Activated T-helper 2 cell treated with anti-CD3 and anti-CD28 coated beads, Interferon-gamma antibody, Interleukin-2, Interleukin-4, amounts not matched to agents 10 μg/mL and 5 μg/mL and 100 μg/mL, durations not matched to agents 14 hours and 24 hours and 36 hours (primary cell): ENCODE measurements at regions not wholly inside any gene's neighbourhood (a gene's known extent, or its start where the extent isn't known, plus 50 kb on each side); places are given as distances from the start of the nearest gene placed in this dataset.

Experiments
- DNase-seq: peaks from one replicate; pipeline ENCODE4 v3.0.0; 2021; ENCODE audit warnings: low spot score
- H3K27ac Mint-ChIP-seq: one replicate; pipeline ENCODE4 v1.8.0; 2021; ENCODE audit warnings: mixed read lengths
- H3K27me3 Mint-ChIP-seq: one replicate; pipeline ENCODE4 v1.8.0; 2021; ENCODE audit warnings: low read depth, mixed read lengths
- H3K36me3 Mint-ChIP-seq: one replicate; pipeline ENCODE4 v1.8.0; 2021; ENCODE audit warnings: low read depth, mixed read lengths
- H3K4me1 Mint-ChIP-seq: one replicate; pipeline ENCODE4 v1.8.0; 2021; ENCODE audit warnings: low read depth, mixed read lengths
- H3K4me3 Mint-ChIP-seq: one replicate; pipeline ENCODE4 v1.8.0; 2021; ENCODE audit warnings: low read depth, mild to moderate bottlenecking, moderate library complexity, mixed read lengths
- H3K9me3 Mint-ChIP-seq: one replicate; pipeline ENCODE4 v1.8.0; 2021; ENCODE audit warnings: mixed read lengths
- intact Hi-C: fragments of 100-400 bp; cut with micrococcal nuclease; formaldehyde crosslinking; loops from one replicate; pipeline ENCODE4 v1.15.1; 2023

DNA sequence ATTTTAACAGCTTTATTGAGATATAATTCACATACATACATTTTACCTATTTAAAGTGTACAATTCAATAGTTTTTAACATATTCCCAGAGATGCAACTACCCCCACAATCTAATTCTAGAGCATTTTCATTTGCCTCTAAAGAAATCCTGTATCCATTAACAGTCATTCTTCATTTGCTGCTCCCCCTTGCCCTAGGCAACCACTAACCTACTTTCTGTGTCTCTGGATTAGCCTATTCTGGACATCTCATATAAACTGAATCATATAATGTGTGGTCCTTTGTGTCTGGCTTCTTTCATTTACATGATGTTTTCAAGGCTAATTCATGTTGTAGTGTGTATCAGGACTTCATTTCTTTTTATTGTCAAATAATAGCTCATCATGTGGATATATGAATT, 105.1 kb upstream of the GRPR start:
- no peak overlapping the region for H3K4me3 Mint-ChIP-seq
- intact Hi-C loops, result no loop called here
- H3K27me3 Mint-ChIP-seq, result no peaks in the 10 kb centered on the region
- H3K36me3 Mint-ChIP-seq, result no peaks in the 10 kb centered on the region
- no peak for DNase-seq
- peaks cover 2% of the 10 kb centered on the region for H3K4me1 Mint-ChIP-seq
- no peaks in the 10 kb centered on the region for H3K9me3 Mint-ChIP-seq
- no peak overlapping the region for H3K27ac Mint-ChIP-seq

GRCh38 chrX:16014171-16014570, 109.2 kb upstream of the GRPR start:
- Mint-ChIP-seq H3K36me3 (no peaks in the 10 kb centered on the region), H3K27ac (no peak overlapping the region), H3K27me3 (no peaks in the 10 kb centered on the region), H3K4me3 (no peak overlapping the region), H3K4me1 (no peaks in the 10 kb centered on the region), H3K9me3 (no peaks in the 10 kb centered on the region)
- intact Hi-C loops, result no loop called here
- no peak for DNase-seq

DNA sequence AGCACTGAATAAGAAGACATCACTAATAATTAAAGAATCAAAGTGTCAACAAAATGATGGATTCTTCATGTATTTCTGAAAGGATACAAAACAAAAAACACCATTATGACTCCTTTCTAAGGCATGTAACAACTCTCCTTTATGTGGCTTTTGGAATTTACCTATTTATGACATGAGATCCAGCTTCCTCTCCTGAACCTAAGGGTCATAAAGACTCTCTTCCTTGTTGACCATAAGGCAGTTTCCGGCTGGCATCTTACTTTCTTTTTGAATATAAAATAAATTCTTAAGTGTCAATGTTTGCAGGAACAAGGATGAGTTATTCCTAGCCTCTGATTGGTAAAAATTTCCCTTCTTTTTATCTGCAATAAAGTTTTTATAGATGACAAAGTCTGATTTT, 111.1 kb upstream of the GRPR start:
- Mint-ChIP-seq H3K27me3 (no peaks in the 10 kb centered on the region), H3K9me3 (no peaks in the 10 kb centered on the region), H3K36me3 (no peaks in the 10 kb centered on the region), H3K4me1 (no peaks in the 10 kb centered on the region), H3K27ac (no peak overlapping the region), H3K4me3 (no peak overlapping the region)
- DNase-seq, result no peak
- intact Hi-C loops, result no loop called here

DNA sequence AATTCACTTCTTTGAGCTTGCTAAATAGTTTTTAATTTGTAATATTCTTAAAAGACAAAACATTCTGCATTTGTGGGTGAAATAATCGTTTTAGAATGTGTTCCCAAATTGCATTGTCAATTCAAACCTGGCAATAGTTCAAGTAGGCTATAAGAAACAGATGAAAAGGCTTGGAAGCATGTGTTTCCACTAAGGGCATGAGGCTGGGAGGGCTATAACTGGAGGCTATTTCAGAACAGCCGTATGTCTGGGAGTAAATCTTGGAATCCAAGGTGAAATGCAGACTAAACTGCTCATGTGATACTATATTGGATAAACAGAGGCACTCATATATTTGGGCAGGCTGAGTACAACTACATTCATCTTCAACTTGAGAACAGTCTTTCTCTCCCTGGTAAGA, 117.4 kb upstream of the GRPR start:
- H3K27ac Mint-ChIP-seq, result no peak overlapping the region
- intact Hi-C loops, result no loop called here
- no peaks in the 10 kb centered on the region for H3K9me3 Mint-ChIP-seq
- DNase-seq, result no peak
- no peaks in the 10 kb centered on the region for H3K36me3 Mint-ChIP-seq
- H3K27me3 Mint-ChIP-seq, result no peaks in the 10 kb centered on the region
- no peak overlapping the region for H3K4me3 Mint-ChIP-seq
- no peaks in the 10 kb centered on the region for H3K4me1 Mint-ChIP-seq

GRCh38 chrX:16002185-16002584, 121.2 kb upstream of the GRPR start:
- no peaks in the 10 kb centered on the region for H3K4me1 Mint-ChIP-seq
- H3K36me3 Mint-ChIP-seq, result no peaks in the 10 kb centered on the region
- intact Hi-C loops, result no loop called here
- no peak for DNase-seq
- no peak overlapping the region for H3K4me3 Mint-ChIP-seq
- no peak overlapping the region for H3K27ac Mint-ChIP-seq
- H3K9me3 Mint-ChIP-seq, result no peaks in the 10 kb centered on the region
- H3K27me3 Mint-ChIP-seq, result no peaks in the 10 kb centered on the region

DNA sequence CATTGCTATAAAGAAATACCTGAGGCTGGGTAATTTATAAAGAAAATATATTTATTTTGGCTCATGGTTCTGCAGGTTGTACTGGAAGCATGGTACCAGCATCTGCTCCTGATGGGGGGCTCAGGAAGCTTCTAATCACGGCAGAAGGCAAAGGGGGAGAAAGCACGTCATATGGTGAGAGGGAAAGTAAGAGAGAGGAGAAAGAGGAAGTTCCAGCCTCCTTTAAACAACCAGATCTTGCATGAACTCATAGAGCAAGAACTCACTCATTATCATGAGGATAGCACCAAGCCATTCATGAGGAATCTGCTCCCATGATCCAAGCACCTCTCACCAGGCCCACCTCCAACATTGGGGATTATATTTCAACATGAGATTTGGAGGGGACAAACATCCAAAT, 125.0 kb upstream of the GRPR start:
- Mint-ChIP-seq H3K9me3 (peaks cover 3% of the 10 kb centered on the region), H3K4me1 (no peaks in the 10 kb centered on the region), H3K36me3 (no peaks in the 10 kb centered on the region), H3K27ac (no peak overlapping the region), H3K27me3 (peaks cover 5% of the 10 kb centered on the region), H3K4me3 (no peak overlapping the region)
- no peak for DNase-seq
- intact Hi-C loops, result no loop called here

DNA sequence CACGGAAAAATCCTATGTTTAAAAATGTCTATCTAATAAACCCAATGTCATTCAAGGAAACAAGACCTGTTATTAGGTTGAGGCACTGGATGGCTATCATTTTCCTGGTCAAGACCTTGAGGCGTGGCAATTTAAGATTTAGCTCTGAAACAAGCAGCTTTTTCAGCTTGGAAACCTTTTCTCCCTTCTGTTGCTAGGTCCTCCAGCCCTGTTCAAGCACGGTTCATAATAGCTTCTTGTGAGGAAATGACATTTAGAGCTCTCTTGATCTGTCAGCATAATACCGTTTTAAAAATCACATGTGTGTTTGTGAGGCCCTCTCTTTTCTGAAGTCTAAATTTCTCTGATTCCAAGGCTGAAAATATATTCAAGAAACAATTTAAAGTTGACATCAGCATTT, 133.6 kb upstream of the GRPR start:
- peaks cover 5% of the 10 kb centered on the region for H3K27me3 Mint-ChIP-seq
- no peak overlapping the region for H3K4me3 Mint-ChIP-seq
- peaks cover 8% of the 10 kb centered on the region for H3K9me3 Mint-ChIP-seq
- intact Hi-C loops, result no loop called here
- DNase-seq, result no peak
- H3K27ac Mint-ChIP-seq, result no peak overlapping the region
- peaks cover 5% of the 10 kb centered on the region for H3K4me1 Mint-ChIP-seq
- no peaks in the 10 kb centered on the region for H3K36me3 Mint-ChIP-seq

DNA sequence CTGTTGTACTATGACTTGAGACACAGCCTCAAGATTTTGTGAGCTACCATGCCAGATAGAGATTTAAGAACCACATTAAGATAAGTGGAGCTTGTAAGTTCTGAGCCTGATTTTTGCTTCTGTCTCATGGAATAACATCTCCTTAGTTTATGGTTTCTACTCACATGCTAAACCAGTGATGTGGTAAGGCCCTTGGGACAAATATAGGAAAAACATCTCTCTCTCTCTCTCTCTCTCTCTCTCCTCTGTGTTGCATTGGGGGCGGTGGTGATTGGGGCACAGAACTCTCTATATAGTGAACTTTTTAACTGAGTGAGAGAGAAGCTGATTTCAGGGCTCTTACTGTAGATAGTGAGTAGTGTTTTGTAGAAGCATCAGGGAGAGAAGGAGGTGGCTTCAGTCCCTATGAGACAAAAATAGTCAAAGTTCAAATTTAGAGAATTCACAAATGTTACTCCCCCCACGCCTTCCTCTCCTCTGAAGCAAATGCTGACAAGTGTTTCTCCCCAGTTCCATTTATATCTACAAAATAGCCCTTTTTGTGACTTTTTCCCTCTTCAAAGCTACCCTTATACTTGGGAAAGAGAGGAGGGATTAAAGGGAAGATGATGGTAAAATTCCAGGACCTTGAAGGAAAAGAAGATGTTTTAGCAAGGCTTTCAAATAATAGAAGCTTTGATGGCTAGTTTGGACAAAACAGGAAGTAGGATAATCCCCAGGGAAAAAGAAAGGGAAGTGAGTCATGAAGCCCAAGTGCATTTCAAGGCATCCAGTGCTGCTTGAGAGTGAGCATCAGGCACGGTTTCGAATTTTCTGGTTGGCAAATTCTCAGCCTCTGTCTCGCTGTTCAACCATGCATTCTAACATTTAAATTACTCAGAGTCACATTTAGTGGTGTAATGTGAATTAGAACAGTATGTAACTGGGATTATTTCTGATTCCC, 134.3 kb upstream of the AP1S2 start:
- H3K27ac Mint-ChIP-seq, result no peak overlapping the region
- H3K9me3 Mint-ChIP-seq, result peaks cover 5% of the 10 kb centered on the region
- intact Hi-C loops, result no loop called here
- H3K36me3 Mint-ChIP-seq, result no peaks in the 10 kb centered on the region
- H3K4me3 Mint-ChIP-seq, result no peak overlapping the region
- peaks cover 5% of the 10 kb centered on the region for H3K4me1 Mint-ChIP-seq
- peaks cover 2% of the 10 kb centered on the region for H3K27me3 Mint-ChIP-seq
- no peak for DNase-seq

GRCh38 chrX:15985937-15986336, 131.3 kb upstream of the AP1S2 start:
- Mint-ChIP-seq H3K4me3 (no peak overlapping the region), H3K9me3 (peaks cover 5% of the 10 kb centered on the region), H3K27me3 (peaks cover 2% of the 10 kb centered on the region), H3K27ac (no peak overlapping the region), H3K36me3 (no peaks in the 10 kb centered on the region), H3K4me1 (peaks cover 5% of the 10 kb centered on the region)
- intact Hi-C loops, result no loop called here
- DNase-seq, result peak; percentile 8

GRCh38 chrX:15983034-15983433, 128.4 kb upstream of the AP1S2 start:
- intact Hi-C loops, result no loop called here
- H3K4me1 Mint-ChIP-seq, result peaks cover 5% of the 10 kb centered on the region
- no peak overlapping the region for H3K4me3 Mint-ChIP-seq
- H3K27me3 Mint-ChIP-seq, result no peaks in the 10 kb centered on the region
- no peak for DNase-seq
- H3K36me3 Mint-ChIP-seq, result no peaks in the 10 kb centered on the region
- H3K27ac Mint-ChIP-seq, result no peak overlapping the region
- peaks cover 5% of the 10 kb centered on the region for H3K9me3 Mint-ChIP-seq

DNA sequence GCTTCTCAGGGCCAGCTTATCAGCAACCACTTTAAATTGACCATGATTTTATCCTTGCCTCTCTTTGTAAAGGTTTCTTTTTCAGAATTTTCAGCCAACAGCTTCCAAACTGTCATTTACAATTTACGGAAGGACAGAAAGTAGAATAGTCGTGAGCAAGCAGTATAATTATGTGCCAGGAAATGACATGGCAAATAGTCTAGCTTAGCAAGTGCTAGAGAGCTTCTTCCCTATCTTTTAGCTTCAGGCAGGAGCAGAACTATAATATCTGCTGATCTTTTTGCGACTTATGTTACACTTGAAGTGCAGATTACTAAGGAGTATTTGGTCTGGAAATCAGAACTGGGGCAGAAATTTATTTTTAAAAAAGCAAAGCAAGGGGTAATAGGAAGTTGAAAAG, 123.0 kb upstream of the AP1S2 start:
- no peak for DNase-seq
- no peaks in the 10 kb centered on the region for H3K36me3 Mint-ChIP-seq
- no peaks in the 10 kb centered on the region for H3K9me3 Mint-ChIP-seq
- no peak overlapping the region for H3K4me3 Mint-ChIP-seq
- intact Hi-C loops, result loop anchor here (10.0 kb wide), 1 partner anchor 293 kb away; no protein-coding TSS in a partner anchor
- peaks cover 2% of the 10 kb centered on the region for H3K4me1 Mint-ChIP-seq
- H3K27me3 Mint-ChIP-seq, result no peaks in the 10 kb centered on the region
- H3K27ac Mint-ChIP-seq, result no peak overlapping the region

DNA sequence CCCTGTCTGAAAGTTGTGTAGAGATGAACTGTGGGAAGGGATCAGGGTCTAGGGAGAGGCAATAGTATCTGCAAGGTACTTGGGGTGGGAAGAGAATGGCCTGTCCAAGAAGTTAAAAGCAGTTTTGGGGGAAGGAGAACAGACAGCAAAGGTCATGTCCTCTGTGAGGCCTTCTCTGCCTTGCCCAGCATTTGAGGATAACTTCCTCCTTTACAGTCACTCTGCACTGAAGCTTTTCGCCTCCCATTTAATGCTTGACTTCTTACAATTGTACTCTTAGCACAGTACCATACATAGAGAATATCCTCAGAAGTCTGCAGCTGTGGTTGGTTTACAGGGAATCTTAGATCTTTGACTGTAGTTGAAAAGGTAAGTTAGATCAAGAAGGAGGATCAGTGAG, 121.8 kb upstream of the AP1S2 start:
- Mint-ChIP-seq H3K36me3 (no peaks in the 10 kb centered on the region), H3K27ac (no peak overlapping the region), H3K4me3 (no peak overlapping the region), H3K27me3 (no peaks in the 10 kb centered on the region), H3K4me1 (peaks cover 3% of the 10 kb centered on the region), H3K9me3 (no peaks in the 10 kb centered on the region)
- intact Hi-C loops, result loop anchor here (10.0 kb wide), 1 partner anchor 292 kb away; no protein-coding TSS in a partner anchor
- no peak for DNase-seq

- H3K27me3 Mint-ChIP-seq, result no peaks in the 10 kb centered on the region
- no peak overlapping the region for H3K4me3 Mint-ChIP-seq
- H3K9me3 Mint-ChIP-seq, result no peaks in the 10 kb centered on the region
- DNase-seq, result no peak
- H3K4me1 Mint-ChIP-seq, result peaks cover 3% of the 10 kb centered on the region
- intact Hi-C loops, result loop anchor here (2.0 to 10.0 kb wide), 2 partner anchors 213 to 289 kb away; no protein-coding TSS in a partner anchor
- no peaks in the 10 kb centered on the region for H3K36me3 Mint-ChIP-seq
- no peak overlapping the region for H3K27ac Mint-ChIP-seq
Observed at GRCh38 chrX:15973946-15974345, 119.3 kb upstream of the AP1S2 start.
